ENCODE measurements at regions not wholly inside any gene's neighbourhood (a gene's known extent, or its start where the extent isn't known, plus 50 kb on each side); places are given as distances from the start of the nearest gene placed in this dataset.
"Not testable (repeated sequence)": the region's sequence is repeated elsewhere in the genome, so short reads cannot be mapped to it uniquely, and the experiment has no call there.

DNA sequence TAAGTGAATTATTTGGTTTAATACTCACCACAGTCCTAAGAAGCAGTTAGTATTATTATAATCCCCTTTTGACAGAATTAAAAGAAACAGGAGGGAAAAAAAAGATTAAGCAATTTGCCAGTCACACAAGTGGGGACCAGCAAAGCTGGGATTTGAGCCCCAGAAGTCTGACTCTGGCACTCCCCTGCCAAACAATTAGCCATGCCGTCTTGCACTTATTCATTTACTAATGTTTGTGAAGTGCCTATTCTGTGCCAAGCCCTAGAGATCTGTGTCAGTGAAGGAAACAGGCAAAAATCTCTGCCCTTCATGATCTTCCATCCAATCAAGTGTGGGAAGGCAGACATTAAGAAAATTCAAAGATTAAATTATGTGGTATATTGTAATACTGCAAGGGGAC is 126.0 kb upstream of the TOP1 start:
- Mint-ChIP-seq H3K36me3 (ENCODE audit: low read depth) (no peaks in the 10 kb centered on the region), H3K9me3 (ENCODE audit: low read depth) (peaks cover 8% of the 10 kb centered on the region), H3K27me3 (ENCODE audit: low read depth) (peaks cover 11% of the 10 kb centered on the region), H3K4me3 (ENCODE audit: unreplicated experiment) (no peak overlapping the region), H3K27ac (ENCODE audit: unreplicated experiment) (no peak overlapping the region), H3K4me1 (ENCODE audit: low read depth) (no peaks in the 10 kb centered on the region)
- no peak for DNase-seq (ENCODE audit: low spot score)
- TF ChIP-seq, protein P1, sequence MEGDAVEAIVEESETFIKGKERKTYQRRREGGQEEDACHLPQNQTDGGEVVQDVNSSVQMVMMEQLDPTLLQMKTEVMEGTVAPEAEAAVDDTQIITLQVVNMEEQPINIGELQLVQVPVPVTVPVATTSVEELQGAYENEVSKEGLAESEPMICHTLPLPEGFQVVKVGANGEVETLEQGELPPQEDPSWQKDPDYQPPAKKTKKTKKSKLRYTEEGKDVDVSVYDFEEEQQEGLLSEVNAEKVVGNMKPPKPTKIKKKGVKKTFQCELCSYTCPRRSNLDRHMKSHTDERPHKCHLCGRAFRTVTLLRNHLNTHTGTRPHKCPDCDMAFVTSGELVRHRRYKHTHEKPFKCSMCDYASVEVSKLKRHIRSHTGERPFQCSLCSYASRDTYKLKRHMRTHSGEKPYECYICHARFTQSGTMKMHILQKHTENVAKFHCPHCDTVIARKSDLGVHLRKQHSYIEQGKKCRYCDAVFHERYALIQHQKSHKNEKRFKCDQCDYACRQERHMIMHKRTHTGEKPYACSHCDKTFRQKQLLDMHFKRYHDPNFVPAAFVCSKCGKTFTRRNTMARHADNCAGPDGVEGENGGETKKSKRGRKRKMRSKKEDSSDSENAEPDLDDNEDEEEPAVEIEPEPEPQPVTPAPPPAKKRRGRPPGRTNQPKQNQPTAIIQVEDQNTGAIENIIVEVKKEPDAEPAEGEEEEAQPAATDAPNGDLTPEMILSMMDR (IDR thresholded peaks at IDR 0.05), result no peak

GRCh38 chr20:40908309-40908708 is 120.3 kb upstream of the TOP1 start:
- Mint-ChIP-seq H3K4me1 (ENCODE audit: low read depth) (no peaks in the 10 kb centered on the region), H3K4me3 (ENCODE audit: unreplicated experiment) (no peak overlapping the region), H3K27me3 (ENCODE audit: low read depth) (peaks cover 14% of the 10 kb centered on the region), H3K27ac (ENCODE audit: unreplicated experiment) (no peak overlapping the region), H3K36me3 (ENCODE audit: low read depth) (no peaks in the 10 kb centered on the region), H3K9me3 (ENCODE audit: low read depth) (peaks cover 8% of the 10 kb centered on the region)
- DNase-seq (ENCODE audit: low spot score), result no peak
- TF ChIP-seq, protein P1 (IDR thresholded peaks at IDR 0.05), result no peak

- not testable (repeated sequence) for H3K4me3 Mint-ChIP-seq (ENCODE audit: unreplicated experiment)
Measured at GRCh38 chr20:40909489-40909888, 119.1 kb upstream of the TOP1 start.

GRCh38 chr20:40910436-40910835 is 118.2 kb upstream of the TOP1 start:
- H3K4me1 Mint-ChIP-seq (ENCODE audit: low read depth); H3K36me3 Mint-ChIP-seq (ENCODE audit: low read depth); H3K4me3 Mint-ChIP-seq (ENCODE audit: unreplicated experiment); DNase-seq (ENCODE audit: low spot score); H3K9me3 Mint-ChIP-seq (ENCODE audit: low read depth); H3K27ac Mint-ChIP-seq (ENCODE audit: unreplicated experiment): not testable (repeated sequence)
- peaks cover 11% of the 10 kb centered on the region for H3K27me3 Mint-ChIP-seq (ENCODE audit: low read depth)

More at GRCh38 chr20:40909489-40909888, 119.1 kb upstream of the TOP1 start:
- H3K27ac Mint-ChIP-seq (ENCODE audit: unreplicated experiment); H3K9me3 Mint-ChIP-seq (ENCODE audit: low read depth); H3K36me3 Mint-ChIP-seq (ENCODE audit: low read depth); H3K4me1 Mint-ChIP-seq (ENCODE audit: low read depth); DNase-seq (ENCODE audit: low spot score): not testable (repeated sequence)
- peaks cover 11% of the 10 kb centered on the region for H3K27me3 Mint-ChIP-seq (ENCODE audit: low read depth)

DNA sequence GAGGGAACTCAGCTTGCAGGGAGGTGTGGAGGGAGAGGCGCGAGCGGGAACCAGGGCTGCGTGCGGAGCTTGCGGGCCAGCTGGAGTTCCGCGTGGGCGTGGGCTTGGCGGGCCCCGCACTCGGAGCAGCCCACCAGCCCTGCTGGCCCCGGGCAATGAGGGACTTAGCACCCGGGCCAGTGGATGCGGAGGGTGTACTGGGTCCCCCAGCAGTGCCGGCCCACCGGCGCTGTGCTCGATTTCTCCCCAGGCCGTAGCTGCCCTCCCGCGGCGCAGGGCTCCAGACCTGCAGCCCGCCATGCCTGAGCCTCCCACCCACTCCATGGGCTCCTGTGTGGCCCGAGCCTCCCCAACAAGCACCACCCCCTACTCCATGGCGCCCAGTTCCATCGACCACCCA is 117.5 kb upstream of the TOP1 start:
- H3K27ac Mint-ChIP-seq (ENCODE audit: unreplicated experiment); H3K4me3 Mint-ChIP-seq (ENCODE audit: unreplicated experiment); H3K4me1 Mint-ChIP-seq (ENCODE audit: low read depth); DNase-seq (ENCODE audit: low spot score); H3K9me3 Mint-ChIP-seq (ENCODE audit: low read depth); H3K36me3 Mint-ChIP-seq (ENCODE audit: low read depth): not testable (repeated sequence)
- peaks cover 15% of the 10 kb centered on the region for H3K27me3 Mint-ChIP-seq (ENCODE audit: low read depth)

DNA sequence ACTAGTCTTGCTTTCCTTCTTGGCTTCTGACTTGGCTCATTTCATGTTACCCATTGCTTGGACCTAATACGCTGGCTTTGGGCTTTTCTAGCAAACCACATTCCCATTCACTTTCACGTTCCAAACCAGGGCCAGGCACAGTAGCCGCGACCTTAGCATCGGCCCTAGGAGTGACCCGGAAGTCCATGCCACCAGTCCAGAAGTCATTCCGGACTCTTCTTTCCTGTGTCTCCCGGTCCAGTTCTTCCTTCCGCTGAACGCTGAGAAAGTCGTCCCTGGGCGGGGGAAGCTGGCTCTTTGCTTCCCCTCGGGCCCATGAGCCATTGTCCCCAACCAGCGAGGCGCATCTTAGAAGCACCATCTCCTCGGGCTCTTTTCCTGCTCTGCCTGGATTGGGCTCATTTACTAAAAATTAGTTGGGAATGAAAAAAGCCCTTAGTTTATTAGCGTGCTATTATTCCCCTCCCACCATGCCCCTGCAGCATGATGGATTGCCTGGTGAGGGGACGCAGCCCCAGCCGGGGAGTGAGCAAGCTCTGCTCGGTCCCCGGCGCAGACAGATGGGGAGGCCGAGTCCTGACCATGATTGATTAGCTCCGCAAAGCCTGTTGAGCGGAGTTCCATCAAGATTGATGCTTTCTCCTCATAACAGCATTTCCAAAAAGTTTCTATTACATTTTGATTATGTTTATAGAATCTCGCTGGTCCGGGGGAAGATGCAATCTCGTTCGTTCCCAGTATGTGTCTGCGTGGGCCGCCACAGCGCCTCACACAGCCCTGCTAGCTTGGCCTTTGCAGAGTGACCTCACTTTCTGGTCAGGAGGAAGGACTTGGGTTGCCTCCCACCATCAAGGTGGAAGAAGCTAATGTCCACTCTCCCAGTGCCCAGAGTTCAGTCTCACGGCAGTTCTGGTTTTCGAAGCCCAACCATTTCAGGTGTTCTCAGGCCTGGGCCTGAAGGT is 115.1 kb upstream of the TOP1 start:
- Mint-ChIP-seq H3K4me1 (ENCODE audit: low read depth) (no peaks in the 10 kb centered on the region), H3K4me3 (ENCODE audit: unreplicated experiment) (no peak overlapping the region), H3K9me3 (ENCODE audit: low read depth) (no peaks in the 10 kb centered on the region), H3K27ac (ENCODE audit: unreplicated experiment) (no peak overlapping the region), H3K36me3 (ENCODE audit: low read depth) (no peaks in the 10 kb centered on the region), H3K27me3 (ENCODE audit: low read depth) (peaks cover 6% of the 10 kb centered on the region)
- no peak for DNase-seq (ENCODE audit: low spot score)
- TF ChIP-seq, protein P1 (IDR thresholded peaks at IDR 0.05), result no peak
